ENCODE measurements at regions not wholly inside any gene's neighbourhood (a gene's known extent, or its start where the extent isn't known, plus 50 kb on each side); places are given as distances from the start of the nearest gene placed in this dataset.

- TF ChIP-seq CTCF (IDR thresholded peaks at IDR 0.05) (no peak), POLR2A (IDR thresholded peaks at IDR 0.05) (no peak)
These were observed 669.9 kb upstream of the NR3C2 start for GRCh38 chr4:149112109-149112508.
